ENCODE measurements at regions not wholly inside any gene's neighbourhood (a gene's known extent, or its start where the extent isn't known, plus 50 kb on each side); places are given as distances from the start of the nearest gene placed in this dataset.
"Not testable (repeated sequence)": the region's sequence is repeated elsewhere in the genome, so short reads cannot be mapped to it uniquely, and the experiment has no call there.

GRCh38 chr11:38392176-38392575 is 1794.1 kb upstream of the RAG2 start:
- no peak overlapping the region for H3K27ac ChIP-seq (ENCODE audit: low read depth, low read length)
- POLR2A ChIA-PET, result no interaction called here
- peak; percentile 1 for DNase-seq (ENCODE audit: low read depth, low spot score)
- TF ChIP-seq CTCF (IDR thresholded peaks at IDR 0.05; ENCODE audit: low read depth, low read length), result no peak
- no peaks in the 10 kb centered on the region for H3K9me3 ChIP-seq (ENCODE audit: control insufficient read depth, insufficient read depth, low read length)
- H3K27me3 ChIP-seq (ENCODE audit: control insufficient read depth, insufficient read depth, low read length), result no peaks in the 10 kb centered on the region
- CTCF ChIA-PET, result no interaction called here
- H3K4me3 ChIP-seq (ENCODE audit: low read depth, low read length), result no peak overlapping the region

GRCh38 chr11:38384568-38384967 is 1786.5 kb upstream of the RAG2 start:
- CTCF ChIA-PET, result no interaction called here
- H3K27me3 ChIP-seq (ENCODE audit: control insufficient read depth, insufficient read depth, low read length), result no peaks in the 10 kb centered on the region
- no peak for TF ChIP-seq CTCF (IDR thresholded peaks at IDR 0.05; ENCODE audit: low read depth, low read length)
- no peak for DNase-seq (ENCODE audit: low read depth, low spot score)
- H3K9me3 ChIP-seq (ENCODE audit: control insufficient read depth, insufficient read depth, low read length), result no peaks in the 10 kb centered on the region
- no peak overlapping the region for H3K27ac ChIP-seq (ENCODE audit: low read depth, low read length)
- POLR2A ChIA-PET, result no interaction called here
- H3K4me3 ChIP-seq (ENCODE audit: low read depth, low read length), result no peak overlapping the region

- no peaks in the 10 kb centered on the region for H3K27me3 ChIP-seq (ENCODE audit: control insufficient read depth, insufficient read depth, low read length)
Observed at GRCh38 chr11:38365274-38365673, 1767.2 kb upstream of the RAG2 start.

GRCh38 chr11:38356255-38356654 is 1758.2 kb upstream of the RAG2 start:
- POLR2A ChIA-PET, result no interaction called here
- no peak overlapping the region for H3K4me3 ChIP-seq (ENCODE audit: low read depth, low read length)
- H3K27me3 ChIP-seq (ENCODE audit: control insufficient read depth, insufficient read depth, low read length), result no peaks in the 10 kb centered on the region
- no peak overlapping the region for H3K27ac ChIP-seq (ENCODE audit: low read depth, low read length)
- 0 out of 2 replicates have a peak, but pooled peaks cover 2% of the 10 kb centered on the region for H3K9me3 ChIP-seq (ENCODE audit: control insufficient read depth, insufficient read depth, low read length)
- no peak for DNase-seq (ENCODE audit: low read depth, low spot score)
- CTCF ChIA-PET, result no interaction called here
- no peak for TF ChIP-seq CTCF (IDR thresholded peaks at IDR 0.05; ENCODE audit: low read depth, low read length)

More at GRCh38 chr11:38365274-38365673, 1767.2 kb upstream of the RAG2 start:
- no peak overlapping the region for H3K4me3 ChIP-seq (ENCODE audit: low read depth, low read length)
- ChIA-PET CTCF (no interaction called here), POLR2A (no interaction called here)
- H3K27ac ChIP-seq (ENCODE audit: low read depth, low read length), result no peak overlapping the region
- DNase-seq (ENCODE audit: low read depth, low spot score), result no peak
- TF ChIP-seq CTCF (IDR thresholded peaks at IDR 0.05; ENCODE audit: low read depth, low read length), result no peak
- no peaks in the 10 kb centered on the region for H3K9me3 ChIP-seq (ENCODE audit: control insufficient read depth, insufficient read depth, low read length)

- CTCF ChIA-PET, result no interaction called here
- Histone ChIP-seq H3K4me3 (ENCODE audit: low read depth, low read length) (no peak overlapping the region), H3K27ac (ENCODE audit: low read depth, low read length) (no peak overlapping the region), H3K27me3 (ENCODE audit: control insufficient read depth, insufficient read depth, low read length) (no peaks in the 10 kb centered on the region), H3K9me3 (ENCODE audit: control insufficient read depth, insufficient read depth, low read length) (no peaks in the 10 kb centered on the region; the same call in 1 of the 2 replicates)
- no peak for DNase-seq (ENCODE audit: low read depth, low spot score)
- POLR2A ChIA-PET, result no interaction called here
- TF ChIP-seq CTCF (IDR thresholded peaks at IDR 0.05; ENCODE audit: low read depth, low read length), result no peak
Observed at GRCh38 chr11:38345286-38345685, 1747.2 kb upstream of the RAG2 start.

GRCh38 chr11:38341612-38342011 is 1743.6 kb upstream of the RAG2 start:
- POLR2A ChIA-PET; H3K27me3 ChIP-seq (ENCODE audit: control insufficient read depth, insufficient read depth, low read length); H3K27ac ChIP-seq (ENCODE audit: low read depth, low read length); DNase-seq (ENCODE audit: low read depth, low spot score); H3K9me3 ChIP-seq (ENCODE audit: control insufficient read depth, insufficient read depth, low read length); H3K4me3 ChIP-seq (ENCODE audit: low read depth, low read length); CTCF ChIA-PET: not testable (repeated sequence)
